ENCODE measurements at regions not wholly inside any gene's neighbourhood (a gene's known extent, or its start where the extent isn't known, plus 50 kb on each side); places are given as distances from the start of the nearest gene placed in this dataset.

DNA sequence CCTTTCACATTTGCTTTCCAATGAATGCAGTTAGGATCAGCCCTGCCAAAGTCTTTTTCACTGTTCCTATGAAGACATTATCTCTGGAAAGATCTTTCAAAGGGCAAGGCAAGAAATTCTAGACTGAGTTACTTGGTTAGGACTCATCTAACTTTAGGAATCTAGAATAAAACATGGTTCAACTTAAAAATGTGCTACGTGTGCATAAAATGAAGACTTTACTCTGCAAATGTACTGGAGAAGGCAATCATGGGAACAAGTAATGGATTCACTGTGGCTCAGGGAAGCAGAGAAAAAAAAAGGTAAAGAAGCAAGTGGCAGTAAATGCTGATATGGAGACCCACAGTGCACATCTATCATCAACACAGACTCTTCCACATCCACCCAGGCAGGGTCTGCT, 297.4 kb downstream of the HNRNPD start:
- in situ Hi-C loops (cut with HindIII; ENCODE audit: low pct_unique_long_range_greater_than_20kb, low sequenced_read_pairs) (no loop called here), intact Hi-C loops (cut with micrococcal nuclease; ENCODE audit: unreplicated experiment) (no loop called here)
- H3K27ac ChIP-seq (ENCODE audit: low read length) = no peak overlapping the region
- H3K9me3 ChIP-seq (ENCODE audit: control insufficient read depth, insufficient read depth, low read depth, low read length) = no peaks in the 10 kb centered on the region
- H3K4me1 ChIP-seq (ENCODE audit: control insufficient read depth, insufficient read depth, low read length) = no peaks in the 10 kb centered on the region
- CTCF ChIA-PET = no interaction called here
- BruUV-seq (replicated peaks) = no TSS peak
- no peak for TF ChIP-seq SIN3A (IDR thresholded peaks at IDR 0.05; ENCODE audit: borderline replicate concordance, insufficient read depth, low read depth, low read length)
- TF ChIP-seq, protein P1, sequence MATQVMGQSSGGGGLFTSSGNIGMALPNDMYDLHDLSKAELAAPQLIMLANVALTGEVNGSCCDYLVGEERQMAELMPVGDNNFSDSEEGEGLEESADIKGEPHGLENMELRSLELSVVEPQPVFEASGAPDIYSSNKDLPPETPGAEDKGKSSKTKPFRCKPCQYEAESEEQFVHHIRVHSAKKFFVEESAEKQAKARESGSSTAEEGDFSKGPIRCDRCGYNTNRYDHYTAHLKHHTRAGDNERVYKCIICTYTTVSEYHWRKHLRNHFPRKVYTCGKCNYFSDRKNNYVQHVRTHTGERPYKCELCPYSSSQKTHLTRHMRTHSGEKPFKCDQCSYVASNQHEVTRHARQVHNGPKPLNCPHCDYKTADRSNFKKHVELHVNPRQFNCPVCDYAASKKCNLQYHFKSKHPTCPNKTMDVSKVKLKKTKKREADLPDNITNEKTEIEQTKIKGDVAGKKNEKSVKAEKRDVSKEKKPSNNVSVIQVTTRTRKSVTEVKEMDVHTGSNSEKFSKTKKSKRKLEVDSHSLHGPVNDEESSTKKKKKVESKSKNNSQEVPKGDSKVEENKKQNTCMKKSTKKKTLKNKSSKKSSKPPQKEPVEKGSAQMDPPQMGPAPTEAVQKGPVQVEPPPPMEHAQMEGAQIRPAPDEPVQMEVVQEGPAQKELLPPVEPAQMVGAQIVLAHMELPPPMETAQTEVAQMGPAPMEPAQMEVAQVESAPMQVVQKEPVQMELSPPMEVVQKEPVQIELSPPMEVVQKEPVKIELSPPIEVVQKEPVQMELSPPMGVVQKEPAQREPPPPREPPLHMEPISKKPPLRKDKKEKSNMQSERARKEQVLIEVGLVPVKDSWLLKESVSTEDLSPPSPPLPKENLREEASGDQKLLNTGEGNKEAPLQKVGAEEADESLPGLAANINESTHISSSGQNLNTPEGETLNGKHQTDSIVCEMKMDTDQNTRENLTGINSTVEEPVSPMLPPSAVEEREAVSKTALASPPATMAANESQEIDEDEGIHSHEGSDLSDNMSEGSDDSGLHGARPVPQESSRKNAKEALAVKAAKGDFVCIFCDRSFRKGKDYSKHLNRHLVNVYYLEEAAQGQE (IDR thresholded peaks at IDR 0.05; ENCODE audit: insufficient read depth in 1 of 2, low read depth in 2 of 2, low read length in 1 of 2) = no peak
- no peaks in the 10 kb centered on the region for H3K36me3 ChIP-seq (ENCODE audit: control insufficient read depth, insufficient read depth, low read length)
- H3K27me3 ChIP-seq (ENCODE audit: control insufficient read depth, insufficient read depth, low read length) = no peaks in the 10 kb centered on the region
- ATAC-seq (no peak), DNase-seq (ENCODE audit: low read depth, low spot score) (no peak)
- no peak overlapping the region for H3K4me3 ChIP-seq (ENCODE audit: low read depth in 2 of 2, low read length in 2 of 2)
- POLR2A ChIA-PET = no interaction called here

DNA sequence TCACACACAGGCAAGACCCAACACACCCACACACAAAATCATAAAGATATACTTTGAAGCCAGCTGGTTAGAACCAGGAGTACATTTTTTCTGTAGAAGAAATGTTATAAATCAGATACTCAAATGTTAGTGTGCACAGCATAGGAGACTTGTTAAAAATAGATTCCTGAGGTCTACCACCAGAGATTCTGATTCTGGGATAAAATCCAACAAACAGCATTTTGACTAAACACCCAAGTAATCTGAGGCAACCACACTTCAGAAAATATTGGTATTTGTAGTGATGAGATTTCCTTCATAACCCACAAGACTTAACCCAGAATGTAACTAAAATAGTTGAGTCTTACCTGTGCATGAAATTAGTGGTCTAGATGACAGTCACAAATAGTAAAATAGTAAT, 301.8 kb downstream of the HNRNPD start:
- Histone ChIP-seq H3K27ac (ENCODE audit: low read length) (no peak overlapping the region), H3K36me3 (ENCODE audit: control insufficient read depth, insufficient read depth, low read length) (no peaks in the 10 kb centered on the region), H3K4me3 (ENCODE audit: low read depth in 2 of 2, low read length in 2 of 2) (no peak overlapping the region), H3K9me3 (ENCODE audit: control insufficient read depth, insufficient read depth, low read depth, low read length) (no peaks in the 10 kb centered on the region), H3K27me3 (ENCODE audit: control insufficient read depth, insufficient read depth, low read length) (no peaks in the 10 kb centered on the region), H3K4me1 (ENCODE audit: control insufficient read depth, insufficient read depth, low read length) (no peaks in the 10 kb centered on the region)
- no peak for DNase-seq (ENCODE audit: low read depth, low spot score)
- CTCF ChIA-PET = no interaction called here
- TF ChIP-seq CTCF (IDR thresholded peaks at IDR 0.05) = no peak
- in situ Hi-C loops (cut with HindIII; ENCODE audit: low pct_unique_long_range_greater_than_20kb, low sequenced_read_pairs) = no loop called here
- intact Hi-C loops (cut with micrococcal nuclease; ENCODE audit: unreplicated experiment) = no loop called here
- BruUV-seq (replicated peaks) = no TSS peak
- POLR2A ChIA-PET = no interaction called here
- no peak for ATAC-seq

DNA sequence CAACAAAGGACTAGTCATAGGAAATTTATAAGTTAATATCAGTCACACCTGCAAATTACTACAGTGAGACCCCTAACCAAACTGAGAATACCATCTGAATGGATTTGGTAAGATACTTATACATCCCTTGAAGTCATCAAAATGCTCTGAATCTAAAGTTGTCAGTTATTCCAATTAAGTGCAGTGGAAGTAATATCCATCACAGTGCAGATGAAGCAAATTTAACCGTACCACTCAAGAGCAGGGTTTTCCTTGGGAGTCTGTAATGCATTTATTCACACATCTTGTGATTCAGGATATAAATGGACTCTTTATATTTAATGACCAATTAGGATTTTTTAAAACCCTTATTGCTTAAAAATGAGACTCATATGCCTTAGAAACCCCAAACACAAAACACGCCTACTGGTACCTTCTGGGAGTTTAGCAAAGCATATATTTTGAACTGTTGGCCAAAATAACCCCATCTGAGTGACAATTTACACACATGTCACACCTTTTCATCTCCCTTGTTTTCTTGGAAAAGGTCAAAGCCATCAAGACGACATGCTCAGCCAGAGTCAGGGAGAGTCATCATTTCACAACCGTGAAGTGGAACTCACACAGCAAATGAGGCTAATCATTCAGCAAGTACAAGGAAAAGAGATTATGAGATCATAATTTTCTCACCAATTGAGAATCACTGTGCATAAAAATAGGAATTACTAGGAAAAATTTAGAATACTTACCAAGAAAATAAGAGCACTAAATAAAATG, 303.7 kb downstream of the HNRNPD start:
- BruUV-seq (replicated peaks) = no TSS peak

More for the DNA sequence above, 303.7 kb downstream of the HNRNPD start:
- Histone ChIP-seq H3K4me3 (ENCODE audit: low read depth in 2 of 2, low read length in 2 of 2) (no peak overlapping the region), H3K27ac (ENCODE audit: low read length) (no peak overlapping the region), H3K27me3 (ENCODE audit: control insufficient read depth, insufficient read depth, low read length) (no peaks in the 10 kb centered on the region), H3K36me3 (ENCODE audit: control insufficient read depth, insufficient read depth, low read length) (no peaks in the 10 kb centered on the region), H3K9me3 (ENCODE audit: control insufficient read depth, insufficient read depth, low read depth, low read length) (no peaks in the 10 kb centered on the region), H3K4me1 (ENCODE audit: control insufficient read depth, insufficient read depth, low read length) (no peaks in the 10 kb centered on the region)
- TF ChIP-seq, protein P1 (IDR thresholded peaks at IDR 0.05; ENCODE audit: insufficient read depth in 1 of 2, low read depth in 2 of 2, low read length in 1 of 2) = no peak
- TF ChIP-seq CTCF (IDR thresholded peaks at IDR 0.05) (no peak), SIN3A (IDR thresholded peaks at IDR 0.05; ENCODE audit: borderline replicate concordance, insufficient read depth, low read depth, low read length) (no peak), TCF7L2 (IDR thresholded peaks at IDR 0.05; ENCODE audit: low read depth, low read length) (no peak), POLR2AphosphoS5 (IDR thresholded peaks at IDR 0.05; ENCODE audit: low read depth, low read length) (no peak)
- ChIA-PET CTCF (no interaction called here), POLR2A (no interaction called here)
- no peak for ATAC-seq
- DNase-seq (ENCODE audit: low read depth, low spot score) = no peak
- in situ Hi-C loops (cut with HindIII; ENCODE audit: low pct_unique_long_range_greater_than_20kb, low sequenced_read_pairs) (no loop called here), intact Hi-C loops (cut with micrococcal nuclease; ENCODE audit: unreplicated experiment) (no loop called here)

Measured in Panc1 (cell line).